Tibial artery (tissue), 4 donors: ENCODE measurements at regions not wholly inside any gene's neighbourhood (a gene's known extent, or its start where the extent isn't known, plus 50 kb on each side); places are given as distances from the start of the nearest gene placed in this dataset.

Experiments used
- DNase-seq, 2 donors: peaks; one replicate each; pipeline ENCODE4 v3.0.0-alpha.2; 2019
- H3K27ac ChIP-seq, 2 donors: fragments of 200-600 bp; sonication (generic) in 1 of 2; 1 replicate in 1 of 2; 2 replicates in 1 of 2; pipeline ENCODE4 v1.5.1; 2018 to 2019; ENCODE audit warnings: mild to moderate bottlenecking in 1 of 2
- H3K27me3 ChIP-seq, 2 donors: fragments of 200-600 bp; sonication (generic) in 1 of 2; one replicate each; pipeline versions ENCODE4 v1.5.1 to v1.6.0; 2016 to 2019
- H3K36me3 ChIP-seq, 3 donors: fragments of 200-600 bp; sonication (generic) in 2 of 3; one replicate each; pipeline ENCODE4 v1.5.1; 2016 to 2019; ENCODE audit warnings: mild to moderate bottlenecking in 2 of 3
- H3K4me1 ChIP-seq, 4 donors: fragments of 200-600 bp; sonication (generic) in 2 of 4; 1 replicate in 3 of 4; 2 replicates in 1 of 4; pipeline ENCODE4 v1.5.1; 2016 to 2019
- H3K4me3 ChIP-seq, 2 donors: fragments of 200-600 bp; sonication (generic) in 1 of 2; 1 replicate in 1 of 2; 2 replicates in 1 of 2; pipeline ENCODE4 v1.5.1; 2018 to 2019; ENCODE audit warnings: mild to moderate bottlenecking in 2 of 2
- H3K9me3 ChIP-seq, 3 donors: fragments of 200-600 bp; sonication (generic) in 1 of 3; one replicate each; pipeline ENCODE4 v1.5.1; 2016 to 2019
- CTCF ChIP-seq, 2 experiments: fragments of 200-600 bp in 1 of 2; fragments of 450-650 bp in 1 of 2; IDR thresholded peaks; one replicate each; pipeline ENCODE4 v1.5.1; 2017 to 2019; ENCODE audit warnings: antibody characterized with exemption in 2 of 2, mild to moderate bottlenecking in 1 of 2, moderate library complexity in 1 of 2
- intact Hi-C: fragments of 100-400 bp; cut with DNase I; formaldehyde crosslinking; loops from one replicate; pipeline ENCODE4 v1.15.0; 2023; ENCODE audit warnings: low total_unique reads

- H3K4me3 ChIP-seq: no peak overlapping the region
- no peak for DNase-seq
- intact Hi-C loops: no loop called here
- H3K27me3 ChIP-seq: peaks cover 0 to 2% of the 10 kb centered on the region in 2 donors
- H3K36me3 ChIP-seq: no peaks in the 10 kb centered on the region
- H3K4me1 ChIP-seq: no peaks in the 10 kb centered on the region
- H3K27ac ChIP-seq: no peak overlapping the region
- TF ChIP-seq CTCF (IDR thresholded peaks at IDR 0.05): no peak
- H3K9me3 ChIP-seq: no peaks in the 10 kb centered on the region
Observed at GRCh38 chr3:181311186-181311585, 321.6 kb upstream of the DNAJC19 start.

- Histone ChIP-seq H3K27ac (no peak overlapping the region), H3K36me3 (no peaks in the 10 kb centered on the region), H3K4me1 (no peaks in the 10 kb centered on the region), H3K4me3 (no peak overlapping the region), H3K27me3 (no peaks in the 10 kb centered on the region), H3K9me3 (no peaks in the 10 kb centered on the region)
- TF ChIP-seq CTCF (IDR thresholded peaks at IDR 0.05): no peak
- DNase-seq: no peak
- intact Hi-C loops: no loop called here
Observed at GRCh38 chr3:181302960-181303359, 313.4 kb upstream of the DNAJC19 start.

- intact Hi-C loops: no loop called here
- Histone ChIP-seq H3K27me3 (no peaks in the 10 kb centered on the region), H3K4me1 (no peaks in the 10 kb centered on the region), H3K27ac (no peak overlapping the region), H3K4me3 (no peak overlapping the region), H3K36me3 (no peaks in the 10 kb centered on the region), H3K9me3 (no peaks in the 10 kb centered on the region)
- DNase-seq: no peak
- TF ChIP-seq CTCF (IDR thresholded peaks at IDR 0.05): no peak
Observed at GRCh38 chr3:181300033-181300432, 310.5 kb upstream of the DNAJC19 start.

- Histone ChIP-seq H3K9me3 (no peaks in the 10 kb centered on the region), H3K27me3 (no peaks in the 10 kb centered on the region), H3K4me1 (no peaks in the 10 kb centered on the region), H3K4me3 (no peak overlapping the region), H3K27ac (no peak overlapping the region), H3K36me3 (no peaks in the 10 kb centered on the region)
- intact Hi-C loops: no loop called here
- no peak for DNase-seq
- no peak for TF ChIP-seq CTCF (IDR thresholded peaks at IDR 0.05)
Observed at GRCh38 chr3:181298421-181298820, 308.9 kb upstream of the DNAJC19 start.

GRCh38 chr3:181292984-181293383 lies 303.4 kb upstream of the DNAJC19 start:
- TF ChIP-seq CTCF (IDR thresholded peaks at IDR 0.05): no peak
- intact Hi-C loops: no loop called here

GRCh38 chr3:181290941-181291340 lies 301.4 kb upstream of the DNAJC19 start:
- no peak for DNase-seq
- intact Hi-C loops: no loop called here
- TF ChIP-seq CTCF (IDR thresholded peaks at IDR 0.05): no peak

More at GRCh38 chr3:181292984-181293383, 303.4 kb upstream of the DNAJC19 start:
- Histone ChIP-seq H3K4me1 (no peaks in the 10 kb centered on the region), H3K4me3 (no peak overlapping the region), H3K36me3 (no peaks in the 10 kb centered on the region), H3K27me3 (no peaks in the 10 kb centered on the region), H3K27ac (no peak overlapping the region), H3K9me3 (no peaks in the 10 kb centered on the region)
- no peak for DNase-seq

More at GRCh38 chr3:181290941-181291340, 301.4 kb upstream of the DNAJC19 start:
- Histone ChIP-seq H3K4me3 (no peak overlapping the region), H3K27ac (no peak overlapping the region), H3K27me3 (no peaks in the 10 kb centered on the region), H3K9me3 (no peaks in the 10 kb centered on the region), H3K4me1 (no peaks in the 10 kb centered on the region), H3K36me3 (no peaks in the 10 kb centered on the region)
